Common myeloid progenitor, CD34-positive (primary cell): ENCODE measurements at regions not wholly inside any gene's neighbourhood (a gene's known extent, or its start where the extent isn't known, plus 50 kb on each side); places are given as distances from the start of the nearest gene placed in this dataset.

Experiments
- CTCF ChIA-PET: fragments of 350-600 bp; sonication (Branson Sonifier 250); formaldehyde crosslinking; loops from one replicate; lab custom pipeline; 2021; ENCODE audit warnings: antibody characterized with exemption; lab: Charles Lee
- POLR2A ChIA-PET: fragments of 350-600 bp; sonication (Branson Sonifier 250); formaldehyde crosslinking; loops from one replicate; lab custom pipeline; 2021; ENCODE audit warnings: antibody characterized with exemption; lab: Charles Lee
- DNase-seq, 3 donors: peaks; one replicate each; pipeline versions ENCODE4 v3.0.0 to v3.0.0-alpha.2; 2013
- H3K27ac ChIP-seq, 2 experiments: 1 replicate in 1 of 2; 2 replicates in 1 of 2; pipeline ENCODE4 v1.7.0; 2013; ENCODE audit warnings: inconsistent platforms in 2 of 2, low read length in 2 of 2, mild to moderate bottlenecking in 2 of 2, low read depth in 1 of 2, moderate library complexity in 1 of 2; ENCODE audit not compliant: severe bottlenecking in 2 of 2, insufficient read depth in 1 of 2, poor library complexity in 1 of 2
- H3K27me3 ChIP-seq, 5 experiments: replicated peaks in 2 of 5; 1 replicate in 3 of 5; 2 replicates in 2 of 5; pipeline versions ENCODE4 v1.6.1 to v1.7.0; 2013; ENCODE audit warnings: low read length in 4 of 5, mild to moderate bottlenecking in 2 of 5, moderate library complexity in 2 of 5, inconsistent platforms in 1 of 5; ENCODE audit not compliant: insufficient read depth in 5 of 5, control insufficient read depth in 4 of 5
- H3K36me3 ChIP-seq, 4 experiments: 1 replicate in 2 of 4; 2 replicates in 2 of 4; pipeline versions ENCODE4 v1.6.1 to v1.7.0; 2013; ENCODE audit warnings: low read length in 3 of 4, control low read depth in 1 of 4, mild to moderate bottlenecking in 1 of 4; ENCODE audit not compliant: control insufficient read depth in 4 of 4, insufficient read depth in 4 of 4
- H3K4me1 ChIP-seq, 4 experiments: 1 replicate in 3 of 4; 2 replicates in 1 of 4; pipeline versions ENCODE4 v1.6.1 to v1.7.1; 2013; ENCODE audit warnings: low read length in 3 of 4, mild to moderate bottlenecking in 3 of 4, control low read depth in 1 of 4, inconsistent platforms in 1 of 4, moderate library complexity in 1 of 4; ENCODE audit not compliant: control insufficient read depth in 4 of 4, insufficient read depth in 4 of 4; ENCODE audit errors: control extremely low read depth in 1 of 4
- H3K4me3 ChIP-seq, 7 experiments: 1 replicate in 4 of 7; 2 replicates in 3 of 7; pipeline versions ENCODE4 v1.5.1 to v1.7.0; 2013; ENCODE audit warnings: mild to moderate bottlenecking in 7 of 7, low read length in 6 of 7, moderate library complexity in 6 of 7, inconsistent platforms in 2 of 7, low read depth in 2 of 7, control low read depth in 1 of 7; ENCODE audit not compliant: insufficient read depth in 4 of 7, control insufficient read depth in 1 of 7; ENCODE audit errors: extremely low read depth in 1 of 7
- H3K9me3 ChIP-seq, 5 experiments: 1 replicate in 4 of 5; 2 replicates in 1 of 5; pipeline versions ENCODE4 v1.6.1 to v1.7.1; 2013; ENCODE audit warnings: low read length in 4 of 5, mild to moderate bottlenecking in 2 of 5, inconsistent platforms in 1 of 5, low read depth in 1 of 5, moderate library complexity in 1 of 5; ENCODE audit not compliant: control insufficient read depth in 4 of 5, insufficient read depth in 2 of 5; ENCODE audit errors: control extremely low read depth in 1 of 5
- WGBS: methylation state at CpG from one replicate; pipeline ENCODE4 v1.1.5; 2013; ENCODE audit not compliant: insufficient coverage; 5-methylcytosine and 5-hydroxymethylcytosine counted together

DNA sequence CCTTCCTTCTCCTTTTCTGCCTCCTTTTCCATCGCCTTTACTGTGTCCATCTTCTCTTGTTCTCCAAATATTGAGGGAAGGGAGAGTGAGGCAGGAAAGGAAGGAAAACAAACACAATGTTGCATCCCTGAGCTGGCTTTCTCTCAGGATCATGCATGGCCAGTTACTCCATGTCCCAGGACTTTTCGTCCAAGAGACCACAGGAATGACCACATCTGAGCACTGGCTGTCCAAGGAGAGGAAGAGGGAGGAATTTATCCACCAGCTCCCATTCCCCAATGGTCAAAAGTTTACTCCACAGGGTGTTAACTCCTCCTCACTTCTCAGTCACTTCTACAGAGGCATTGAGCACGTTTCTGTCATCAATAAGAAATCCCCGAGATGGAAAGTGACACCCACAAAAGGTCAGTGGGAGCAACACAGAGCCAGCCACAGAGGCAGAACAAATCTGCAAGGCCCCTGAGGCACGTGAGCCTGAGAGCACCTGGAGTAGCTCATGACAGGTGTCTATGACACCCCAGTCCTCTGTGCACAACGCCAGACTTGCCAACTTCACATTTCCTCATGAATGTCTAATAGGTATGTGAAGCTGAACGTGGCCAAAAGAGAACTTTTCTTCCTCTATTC lies 177.3 kb upstream of the NUDT4 start:
- POLR2A ChIA-PET, result no interaction called here
- CTCF ChIA-PET, result no interaction called here
- H3K4me1 ChIP-seq, result no peaks in the 10 kb centered on the region
- no peaks in the 10 kb centered on the region for H3K9me3 ChIP-seq
- H3K27ac ChIP-seq, result no peak overlapping the region
- H3K4me3 ChIP-seq, result no peak overlapping the region
- no peaks in the 10 kb centered on the region for H3K27me3 ChIP-seq
- H3K36me3 ChIP-seq, result no peaks in the 10 kb centered on the region
- 91% methylated on average over 6 of the region's 7 CpGs for WGBS
- no peak for DNase-seq

- CTCF ChIA-PET, result interaction anchor here (0.8 kb wide), 1 partner anchor 227 kb away, joined by 3 read pairs; no protein-coding TSS in a partner anchor
- H3K4me1 ChIP-seq, result no peaks in the 10 kb centered on the region
- no peaks in the 10 kb centered on the region for H3K9me3 ChIP-seq
- H3K27me3 ChIP-seq, result no peaks in the 10 kb centered on the region
- 99% methylated on average over 6 of the region's 6 CpGs for whole genome bisulfite sequencing
- no peak for DNase-seq
- H3K36me3 ChIP-seq, result no peaks in the 10 kb centered on the region
- POLR2A ChIA-PET, result interaction anchor here (0.5 kb wide), 1 partner anchor 69 kb away, joined by 3 read pairs; no protein-coding TSS in a partner anchor
- H3K4me3 ChIP-seq, result no peak overlapping the region
- H3K27ac ChIP-seq, result no peak overlapping the region
These were observed 175.7 kb upstream of the NUDT4 start for GRCh38 chr12:93201990-93202389.

DNA sequence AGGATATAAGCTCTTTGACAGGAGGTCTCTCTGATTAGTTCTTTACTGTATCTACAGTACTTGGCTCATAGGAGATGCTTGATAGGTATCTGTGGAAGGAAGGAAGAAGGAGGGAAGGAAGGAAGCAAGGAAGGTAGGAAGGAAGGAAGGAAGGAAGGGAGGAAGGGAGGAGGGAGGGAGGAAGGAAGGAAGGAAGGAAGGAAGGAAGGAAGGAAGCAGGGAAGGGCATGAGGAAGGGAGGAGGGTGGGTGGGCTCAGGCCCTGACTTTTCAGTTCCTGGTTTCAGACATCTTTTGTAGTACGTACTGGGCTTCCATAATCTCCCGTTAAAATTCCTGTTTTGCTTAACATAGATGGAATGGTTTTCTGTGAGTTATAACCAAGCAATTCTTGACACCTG lies 175.0 kb upstream of the NUDT4 start:
- Histone ChIP-seq H3K4me1 (no peaks in the 10 kb centered on the region), H3K9me3 (no peaks in the 10 kb centered on the region), H3K27me3 (no peaks in the 10 kb centered on the region), H3K36me3 (no peaks in the 10 kb centered on the region), H3K4me3 (no peak overlapping the region), H3K27ac (no peak overlapping the region)
- no CpG with 5 or more reads among the region's 2 CpGs for WGBS
- ChIA-PET POLR2A (no interaction called here), CTCF (interaction anchor here (0.8 to 1.0 kb wide), 2 partner anchors 159 to 226 kb away, joined by 3 read pairs; no protein-coding TSS in a partner anchor)
- DNase-seq, result no peak

- H3K27me3 ChIP-seq, result no peaks in the 10 kb centered on the region
- H3K36me3 ChIP-seq, result no peaks in the 10 kb centered on the region
- H3K4me1 ChIP-seq, result no peaks in the 10 kb centered on the region
- ChIA-PET CTCF (interaction anchor here (1.0 kb wide), 1 partner anchor 160 kb away, joined by 3 read pairs; no protein-coding TSS in a partner anchor), POLR2A (interaction anchor here (0.6 kb wide), 1 partner anchor 201 kb away, joined by 5 read pairs; no protein-coding TSS in a partner anchor)
- WGBS, result no CpG with 5 or more reads among the region's 2 CpGs
- H3K4me3 ChIP-seq, result no peak overlapping the region
- no peak for DNase-seq
- H3K9me3 ChIP-seq, result no peaks in the 10 kb centered on the region
- H3K27ac ChIP-seq, result no peak overlapping the region
These were observed 174.4 kb upstream of the NUDT4 start for GRCh38 chr12:93203361-93203760.

- no peak overlapping the region for H3K4me3 ChIP-seq
- H3K36me3 ChIP-seq, result no peaks in the 10 kb centered on the region
- no peak for DNase-seq
- ChIA-PET CTCF (no interaction called here), POLR2A (no interaction called here)
- H3K4me1 ChIP-seq, result no peaks in the 10 kb centered on the region
- H3K27me3 ChIP-seq, result no peaks in the 10 kb centered on the region
- no peak overlapping the region for H3K27ac ChIP-seq
- no peaks in the 10 kb centered on the region for H3K9me3 ChIP-seq
- WGBS, result no CpG with 5 or more reads among the region's 4 CpGs
These were observed 172.8 kb upstream of the NUDT4 start for GRCh38 chr12:93204896-93205295.

GRCh38 chr12:93205361-93205760 lies 172.4 kb upstream of the NUDT4 start:
- CTCF ChIA-PET, result no interaction called here

GRCh38 chr12:93208011-93208410 lies 169.7 kb upstream of the NUDT4 start:
- no peak overlapping the region for H3K4me3 ChIP-seq
- H3K27ac ChIP-seq, result no peak overlapping the region
- WGBS, result no CpG with 5 or more reads among the region's 1 CpG
- ChIA-PET POLR2A (no interaction called here), CTCF (no interaction called here)
- no peaks in the 10 kb centered on the region for H3K9me3 ChIP-seq
- H3K27me3 ChIP-seq, result no peaks in the 10 kb centered on the region
- no peaks in the 10 kb centered on the region for H3K36me3 ChIP-seq
- H3K4me1 ChIP-seq, result no peaks in the 10 kb centered on the region
- DNase-seq, result no peak

More at GRCh38 chr12:93205361-93205760, 172.4 kb upstream of the NUDT4 start:
- Histone ChIP-seq H3K9me3 (no peaks in the 10 kb centered on the region), H3K36me3 (no peaks in the 10 kb centered on the region), H3K27me3 (no peaks in the 10 kb centered on the region), H3K4me3 (no peak overlapping the region), H3K4me1 (no peaks in the 10 kb centered on the region), H3K27ac (no peak overlapping the region)
- POLR2A ChIA-PET, result no interaction called here
- DNase-seq, result no peak
- 95% methylated on average over 2 of the region's 3 CpGs for WGBS
